ENCODE measurements at regions not wholly inside any gene's neighbourhood (a gene's known extent, or its start where the extent isn't known, plus 50 kb on each side); places are given as distances from the start of the nearest gene placed in this dataset.

- H2BK15ac ChIP-seq (ENCODE audit: low read length) = no peak overlapping the region
- H4K5ac ChIP-seq (ENCODE audit: insufficient read length, low read depth, low read length) = peak overlapping the region; percentile 40
- ChIA-PET POLR2A (ENCODE audit: partially characterized antibody) (no interaction called here), CTCF (ENCODE audit: partially characterized antibody) (interaction anchor here (1.8 kb wide), 1 partner anchor 10 kb away, joined by 4 read pairs; no protein-coding TSS in a partner anchor)
- no peaks in the 10 kb centered on the region for H3K27me3 ChIP-seq (replicated peaks in 1 of 4; ENCODE audit: control insufficient read depth in 3 of 4, extremely low read depth in 1 of 4, insufficient read depth in 3 of 4, low read length in 3 of 4)
- H2BK12ac ChIP-seq (ENCODE audit: low read depth, low read length) = peak overlapping the region; percentile 65; the same call in 1 of the 2 replicates
- no peak overlapping the region for H3K56ac ChIP-seq (replicated peaks; ENCODE audit: insufficient read length, low read depth, low read length)
- peak overlapping the region; percentile 1 for H2BK120ac ChIP-seq (replicated peaks; ENCODE audit: low read depth, low read length)
- H4K20me1 ChIP-seq (replicated peaks in 1 of 2; ENCODE audit: control insufficient read depth in 1 of 2, insufficient read depth in 2 of 2, low read length in 2 of 2) = no peaks in the 10 kb centered on the region
- DNase-seq (ENCODE audit: low read depth in 1 of 2, low spot score in 2 of 2) (no peak), FAIRE-seq (no peak)
- H3K18ac ChIP-seq (ENCODE audit: extremely low read depth, low read length) = peak overlapping the region; percentile 76
- peak overlapping the region; percentile 41 to 49; a peak in 3 of 4 replicates for H3K4me2 ChIP-seq (ENCODE audit: insufficient read depth in 1 of 2, low read depth in 2 of 2, low read length in 2 of 2)
- peak overlapping the region; percentile 92; the same call in 1 of the 2 replicates for H2BK5ac ChIP-seq (ENCODE audit: low read depth, low read length)
- WGBS, 2 experiments (ENCODE audit: extremely low coverage in 1 of 2, insufficient coverage in 1 of 2, insufficient read length in 1 of 2, insufficient replicate concordance in 2 of 2, low coverage in 1 of 2, low lambda C conversion rate in 2 of 2, missing lambda C conversion rate in 1 of 2) = 92% methylated on average over 2 of the region's 2 CpGs; no CpG with 5 or more reads in 1 of the 2 experiments
- H3K23ac ChIP-seq (ENCODE audit: insufficient read length) = no peak overlapping the region
- H3K9me3 ChIP-seq (ENCODE audit: insufficient read depth in 2 of 2, low read depth in 1 of 2, low read length in 1 of 2) = peaks cover 2 to 7% of the 10 kb centered on the region in 2 experiments; a peak in 1 of 4 replicates
- H3K36me3 ChIP-seq (ENCODE audit: control insufficient read depth in 2 of 4, insufficient read depth in 4 of 4, low read length in 3 of 4) = no peaks in the 10 kb centered on the region
- H4K8ac ChIP-seq (ENCODE audit: extremely low read depth, insufficient read depth, low read length) = no peak overlapping the region
- H3K27ac ChIP-seq (ENCODE audit: low read depth, low read length) = no peak overlapping the region; the same call in 1 of the 2 replicates
- H4K91ac ChIP-seq (replicated peaks; ENCODE audit: insufficient read length, low read length) = peak overlapping the region; percentile 85
- no peaks in the 10 kb centered on the region for H3K79me2 ChIP-seq (ENCODE audit: control insufficient read depth in 1 of 2, insufficient read depth in 2 of 2, low read length in 2 of 2)
- H2AK5ac ChIP-seq (ENCODE audit: low read depth, low read length) = no peak overlapping the region
- H3K4ac ChIP-seq (replicated peaks; ENCODE audit: insufficient read length, low read depth, low read length) = no peak overlapping the region
- H2BK20ac ChIP-seq (ENCODE audit: low read length) = peak overlapping the region; percentile 72; the same call in 1 of the 2 replicates
- H3K9ac ChIP-seq (replicated peaks in 1 of 4; ENCODE audit: extremely low read depth in 1 of 4, low read depth in 3 of 4, low read length in 3 of 4) = no peak overlapping the region
- no peak overlapping the region for H3K14ac ChIP-seq (ENCODE audit: insufficient read length)
- H3K23me2 ChIP-seq (ENCODE audit: low read depth, low read length) = no peaks in the 10 kb centered on the region
- peaks cover 6 to 11% (median 10%) of the 10 kb centered on the region in 4 experiments; a peak in 6 of 7 replicates for H3K4me1 ChIP-seq (replicated peaks in 1 of 4; ENCODE audit: control insufficient read depth in 3 of 4, insufficient read depth in 4 of 4, low read length in 3 of 4)
- peak overlapping the region; percentile 73; the same call in 1 of the 2 replicates for H2AFZ ChIP-seq (ENCODE audit: low read length)
- H3K4me3 ChIP-seq (ENCODE audit: extremely low read depth in 1 of 4, insufficient read depth in 2 of 4, low read depth in 3 of 4, low read length in 4 of 4) = 0 out of 8 replicates have a peak overlapping the region, but pooled peaks of 1 of the 4 experiments have one; percentile 17
- TF ChIP-seq JUN (IDR thresholded peaks at IDR 0.05; ENCODE audit: low read depth, low read length) = no peak
- TF ChIP-seq CHD2 (IDR thresholded peaks at IDR 0.05; ENCODE audit: low read length) = no peak
- no peaks in the 10 kb centered on the region for H3K79me1 ChIP-seq (ENCODE audit: low read depth, low read length)
Observed at GRCh38 chr2:236661762-236662110, 92.1 kb downstream of the ACKR3 start.

Data from H1 (cell line).